Inferior parietal cortex (tissue), 1 donor: ENCODE measurements at regions not wholly inside any gene's neighbourhood (a gene's known extent, or its start where the extent isn't known, plus 50 kb on each side); places are given as distances from the start of the nearest gene placed in this dataset.

Experiments
- DNase-seq: peaks from one replicate; pipeline ENCODE4 v3.0.0-alpha.2; 2016; ENCODE audit errors: extremely low spot score

DNA sequence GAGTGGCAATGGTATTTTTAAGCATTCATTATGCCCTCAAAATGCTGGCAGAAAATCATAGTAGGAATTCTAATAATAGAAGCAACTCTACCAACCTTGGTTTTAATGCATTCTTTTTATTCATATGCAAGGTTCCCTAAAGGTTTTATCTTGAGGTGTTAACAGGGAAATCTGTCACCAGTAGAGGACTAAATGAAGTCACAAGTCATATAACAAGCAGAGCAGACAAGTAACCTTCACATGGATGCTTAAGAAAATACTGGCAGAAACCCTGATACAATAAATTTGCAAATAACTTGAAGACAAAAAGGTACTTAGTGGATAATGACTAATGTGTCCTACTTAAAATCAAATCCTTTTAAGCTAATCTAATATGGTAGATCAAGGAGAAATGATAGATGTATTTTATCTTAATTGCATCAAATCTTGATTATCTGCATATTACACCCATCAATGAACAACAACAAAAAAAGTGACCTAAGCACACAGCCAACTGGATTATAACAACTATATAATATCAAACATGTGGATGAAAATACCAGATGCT, 73.3 kb downstream of the RFC3 start:
- no peak for DNase-seq

DNA sequence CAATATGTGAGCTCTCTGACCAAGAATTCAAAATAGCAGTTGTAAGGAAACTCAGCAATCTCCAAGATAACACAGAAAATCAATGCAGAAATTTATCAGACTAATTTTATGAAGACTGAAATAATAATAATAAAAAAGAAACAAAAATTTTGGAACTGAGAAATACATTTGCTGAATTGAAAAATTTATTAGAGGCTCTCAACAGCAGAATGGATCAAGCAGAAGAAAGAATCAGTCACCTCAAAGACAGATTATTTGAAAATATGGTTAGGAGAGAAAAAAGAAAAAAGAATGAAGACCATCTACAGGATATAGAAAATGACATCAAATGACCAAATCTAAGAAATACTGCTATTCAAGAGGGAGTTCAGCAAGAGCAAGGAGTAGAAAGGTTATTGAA, 75.6 kb downstream of the RFC3 start:
- DNase-seq: no peak

DNA sequence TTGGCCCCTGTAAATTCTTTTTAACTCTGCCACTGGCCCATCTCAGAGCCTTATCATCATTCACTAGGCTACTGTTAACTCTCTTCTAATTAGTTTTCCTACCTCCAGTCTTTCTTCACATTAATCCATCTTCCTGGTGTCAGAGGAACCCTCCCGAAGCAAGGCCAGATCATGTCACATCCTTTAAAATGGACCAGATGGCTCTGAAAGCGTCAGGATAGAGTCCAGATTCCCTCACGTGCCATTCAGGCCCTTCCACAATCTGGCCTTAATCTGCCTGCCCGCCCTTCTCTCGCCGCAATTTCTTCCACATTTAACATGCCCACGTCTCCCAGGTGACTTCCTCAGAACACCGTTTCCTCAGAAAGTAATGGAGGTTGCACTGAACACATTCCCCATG, 86.5 kb downstream of the RFC3 start:
- DNase-seq: no peak

DNA sequence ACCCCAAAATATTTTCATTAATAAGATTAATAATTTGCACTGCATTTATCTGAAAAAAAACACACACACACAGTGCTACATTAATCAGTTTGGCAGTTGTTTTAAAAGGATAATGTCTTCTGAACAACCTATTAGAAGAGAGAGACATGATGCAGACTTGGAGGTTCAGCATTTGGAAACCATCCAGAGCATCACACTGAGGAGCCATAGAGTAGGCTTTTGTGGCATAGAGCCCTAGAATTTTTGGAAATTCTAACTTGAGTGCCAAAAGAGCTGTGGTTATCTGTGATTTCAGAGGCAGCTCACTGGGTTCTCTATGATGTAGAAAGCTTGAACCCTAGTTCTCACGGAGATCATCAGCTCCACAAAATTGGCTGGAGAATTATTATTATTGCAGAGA, 90.2 kb downstream of the RFC3 start:
- no peak for DNase-seq

DNA sequence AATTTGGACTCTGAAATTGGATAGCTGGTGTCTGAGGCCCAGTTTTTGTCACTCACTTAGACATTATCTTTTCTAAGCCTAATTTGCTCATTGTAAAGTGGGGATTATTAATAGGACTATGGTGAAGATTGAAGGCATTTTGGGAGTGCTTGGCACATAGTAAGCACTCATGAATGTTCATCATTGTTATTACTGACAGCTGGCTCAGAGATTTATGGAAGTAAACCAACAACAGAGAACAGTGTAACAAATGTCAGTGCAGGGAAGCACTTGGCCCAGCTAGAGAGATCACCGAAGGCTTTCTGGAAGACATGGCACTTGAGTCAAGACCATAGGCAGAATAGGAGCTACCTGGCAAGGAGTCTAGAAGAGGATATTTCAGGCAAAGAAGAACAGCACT, 92.3 kb downstream of the RFC3 start:
- no peak for DNase-seq

DNA sequence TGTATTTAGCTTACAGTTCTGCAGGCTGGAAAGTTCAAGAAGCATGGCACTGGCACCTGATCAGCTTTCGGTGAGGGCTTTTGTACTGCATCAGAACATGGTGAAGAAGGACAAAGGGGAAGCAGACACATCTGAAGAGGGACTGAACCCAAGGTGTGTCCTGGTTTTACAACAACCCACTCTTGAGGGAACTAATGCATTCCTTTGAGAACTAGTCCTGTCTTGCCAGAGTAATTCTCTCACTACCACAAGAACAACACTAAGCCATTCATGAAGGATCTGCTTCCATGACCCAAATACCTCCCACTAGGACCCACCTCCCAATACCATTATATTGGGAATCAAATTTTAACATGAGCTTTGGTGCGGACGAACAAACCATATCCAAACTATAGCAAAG, 93.6 kb downstream of the RFC3 start:
- no peak for DNase-seq

DNA sequence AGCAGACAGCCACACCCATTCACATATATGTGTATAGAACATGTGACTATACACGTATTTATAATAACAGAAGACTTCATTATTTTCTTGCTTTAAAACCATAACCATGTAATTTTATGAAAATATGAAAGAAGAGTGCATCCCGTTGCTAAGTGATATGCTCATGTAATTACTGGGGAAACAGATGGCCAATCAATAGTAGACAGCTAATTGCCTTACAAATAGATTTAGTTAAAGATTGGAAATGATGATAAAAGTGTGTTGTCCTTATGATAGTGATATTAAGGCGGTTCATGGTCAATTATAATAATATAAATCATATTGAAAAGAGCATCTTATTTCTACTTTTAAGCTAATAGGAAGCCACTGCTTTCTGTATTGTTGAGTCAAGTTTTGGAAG, 95.9 kb downstream of the RFC3 start:
- no peak for DNase-seq

DNA sequence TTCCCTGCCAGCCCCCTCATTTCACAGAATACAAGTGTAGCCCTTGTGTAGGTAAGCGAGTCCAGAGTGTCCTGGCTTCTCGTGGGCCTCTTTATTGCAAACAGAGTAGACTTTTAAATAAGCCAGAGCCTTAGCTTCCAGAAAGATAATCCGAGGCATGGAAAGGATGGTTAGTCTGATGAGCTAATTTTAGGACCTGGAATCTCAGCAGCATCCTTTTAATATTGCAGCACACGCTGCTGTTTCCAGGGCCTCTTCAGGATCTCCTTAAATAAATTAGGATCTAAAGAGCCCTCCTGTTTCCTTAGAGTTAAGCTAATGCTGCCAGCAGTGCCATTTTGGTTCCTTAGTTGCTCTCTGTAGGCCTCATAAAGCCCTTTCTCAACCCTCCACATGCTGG, 99.2 kb downstream of the RFC3 start:
- no peak for DNase-seq

DNA sequence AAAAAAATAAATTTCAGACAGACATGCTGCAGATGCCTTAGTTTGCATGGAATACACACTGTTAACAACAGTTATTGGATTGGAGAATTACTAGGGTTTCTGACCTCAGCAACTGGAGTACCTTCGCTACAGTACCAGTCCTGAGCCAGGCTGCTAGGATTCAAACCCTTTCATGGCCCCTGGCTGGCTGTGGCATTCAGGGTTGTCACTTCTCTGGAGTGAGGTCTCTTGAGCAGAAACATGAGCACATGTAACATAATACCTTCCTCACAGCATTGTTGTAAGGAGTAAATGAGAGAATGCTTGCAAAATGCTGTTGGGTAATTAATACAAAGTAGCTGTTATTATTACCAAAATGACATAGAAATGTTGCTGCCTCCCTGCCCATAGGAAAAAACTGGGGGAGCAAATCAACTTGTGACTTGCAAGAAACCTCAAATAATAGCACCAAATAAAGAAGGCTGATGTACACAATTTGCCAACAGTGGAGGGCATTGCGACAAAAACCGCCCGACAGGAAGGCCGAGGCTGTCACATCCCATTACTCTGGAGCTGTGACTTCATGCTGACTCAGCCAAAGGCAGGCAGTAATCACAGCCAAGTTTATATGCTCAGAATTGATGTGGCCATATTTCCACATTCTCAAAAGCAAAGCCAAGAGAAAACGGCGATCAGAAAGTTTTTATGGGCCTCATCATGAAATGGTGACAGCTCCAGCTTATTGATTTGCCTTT, 100.4 kb downstream of the RFC3 start:
- no peak for DNase-seq

DNA sequence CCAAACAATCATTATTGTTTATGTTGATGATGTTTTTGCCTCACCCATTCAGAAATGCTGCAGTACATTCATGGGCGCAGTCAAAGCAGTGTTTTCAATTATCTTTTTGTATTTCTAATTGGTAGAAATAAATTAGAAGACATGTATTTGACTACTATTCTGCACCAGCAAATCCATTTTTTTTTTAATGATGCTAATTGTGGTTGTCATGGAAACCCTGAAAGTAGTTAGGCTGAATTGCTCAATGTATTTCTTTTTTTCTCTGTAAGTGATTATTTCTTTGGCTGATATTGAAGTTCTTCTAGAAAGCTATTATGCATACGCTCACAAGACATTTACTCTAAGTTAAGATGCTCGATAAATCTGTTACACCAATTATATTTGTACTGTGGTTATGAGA, 101.2 kb downstream of the RFC3 start:
- DNase-seq: no peak

DNA sequence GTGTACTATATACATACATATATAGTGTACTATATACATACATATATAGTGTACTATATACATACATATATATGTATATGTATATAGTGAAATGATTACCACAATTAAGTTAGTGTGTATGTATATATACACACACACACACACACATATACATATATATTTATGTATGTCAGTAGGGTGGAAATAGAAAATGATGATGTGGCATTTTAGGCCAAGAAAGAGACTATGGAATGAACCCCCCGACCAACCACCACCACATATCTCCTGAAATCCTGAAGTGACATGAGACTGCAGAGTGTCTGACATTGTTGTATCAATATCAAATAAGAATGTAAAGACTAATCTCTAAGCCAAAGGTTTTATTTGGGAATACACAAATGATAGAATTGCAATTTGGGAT, 107.6 kb downstream of the RFC3 start:
- DNase-seq: no peak

DNA sequence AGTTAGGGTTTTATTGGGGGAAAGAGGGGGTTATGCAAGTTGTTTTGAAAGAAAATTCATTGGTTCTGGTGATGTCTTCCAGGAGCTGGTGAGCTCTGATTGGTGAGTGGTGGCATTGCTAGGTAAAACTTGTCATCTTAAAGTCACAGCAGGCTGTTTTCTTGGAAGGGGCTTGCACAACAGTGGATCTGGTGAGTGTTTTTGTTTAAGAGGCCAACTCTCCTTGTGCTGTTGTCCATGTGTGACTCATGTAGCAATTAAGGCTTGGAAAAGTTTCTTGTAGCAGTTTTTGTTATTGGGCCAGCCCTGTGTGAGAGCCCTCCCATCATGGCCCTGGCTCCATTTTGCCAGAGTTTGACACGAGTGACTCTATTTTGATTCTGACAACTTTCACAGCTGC, 109.4 kb downstream of the RFC3 start:
- DNase-seq: no peak

DNA sequence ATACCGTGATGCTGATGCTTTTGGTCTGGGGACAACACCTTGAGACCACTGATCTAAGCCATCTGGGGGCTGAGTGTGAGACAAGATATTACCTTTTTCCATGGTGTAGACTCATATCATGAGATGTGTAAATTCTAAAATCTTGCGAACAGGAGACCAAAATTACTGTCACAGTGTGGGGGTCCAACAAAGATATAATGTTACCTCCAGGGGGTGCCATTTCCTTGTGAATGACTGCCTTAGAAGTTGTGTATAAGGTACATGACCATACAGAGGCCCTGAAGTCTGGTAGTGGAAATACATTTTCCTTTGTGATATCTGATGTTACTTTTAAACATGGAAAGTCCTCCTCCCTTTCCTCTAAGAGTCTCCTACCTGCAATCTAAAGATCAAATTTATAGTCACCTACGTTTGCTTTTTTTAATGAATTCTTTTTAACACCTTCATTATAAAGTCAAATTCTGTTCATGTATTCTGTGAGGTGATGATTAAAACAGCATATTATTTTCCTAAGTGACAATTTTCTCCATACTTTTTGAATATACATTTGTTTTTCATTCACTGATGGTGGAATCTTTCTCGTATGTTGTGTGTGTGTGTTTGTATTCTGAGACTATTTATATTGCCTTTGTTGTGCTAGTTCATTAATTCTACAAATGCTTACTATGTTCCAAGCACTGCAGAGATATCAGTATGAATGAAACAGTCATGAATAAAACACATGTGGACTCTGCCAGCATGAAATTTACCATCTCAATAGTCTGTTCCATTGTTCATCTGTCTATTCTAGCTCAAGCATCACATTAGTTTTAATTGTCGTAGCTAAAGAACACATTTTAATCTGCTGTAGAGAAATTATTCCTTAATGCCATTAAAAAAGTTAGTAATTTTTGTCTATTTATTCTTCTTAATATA, 113.7 kb downstream of the RFC3 start:
- peak; percentile 71 for DNase-seq

DNA sequence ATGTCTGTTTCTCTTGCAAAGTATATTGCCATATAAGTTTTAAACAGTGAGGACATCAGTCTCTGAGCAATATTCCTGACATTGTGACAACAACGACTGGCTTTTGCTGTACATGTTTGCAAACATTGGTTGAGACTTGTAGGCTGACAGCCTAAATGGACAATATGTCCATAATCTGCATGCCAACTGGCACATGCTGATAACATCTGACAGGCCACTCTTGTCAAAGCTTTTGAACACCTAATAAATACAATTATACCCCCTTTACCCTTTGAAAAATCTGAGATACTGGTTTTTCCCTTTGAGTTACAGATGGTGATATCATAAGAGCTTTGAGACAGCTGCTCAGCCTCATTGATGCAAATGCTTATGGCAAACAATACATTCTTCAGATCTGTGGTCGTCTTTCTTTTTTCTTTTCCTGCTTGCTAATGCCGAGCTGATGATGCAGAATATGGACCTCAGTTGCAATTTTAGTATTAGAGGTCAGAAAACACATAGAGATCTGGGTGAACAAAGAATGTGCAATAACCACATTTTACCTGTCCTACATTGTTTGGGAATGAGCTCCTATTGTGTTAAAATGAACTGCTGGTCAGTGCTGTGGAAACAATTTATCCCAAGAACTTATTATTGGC, 114.9 kb downstream of the RFC3 start:
- DNase-seq: no peak

DNA sequence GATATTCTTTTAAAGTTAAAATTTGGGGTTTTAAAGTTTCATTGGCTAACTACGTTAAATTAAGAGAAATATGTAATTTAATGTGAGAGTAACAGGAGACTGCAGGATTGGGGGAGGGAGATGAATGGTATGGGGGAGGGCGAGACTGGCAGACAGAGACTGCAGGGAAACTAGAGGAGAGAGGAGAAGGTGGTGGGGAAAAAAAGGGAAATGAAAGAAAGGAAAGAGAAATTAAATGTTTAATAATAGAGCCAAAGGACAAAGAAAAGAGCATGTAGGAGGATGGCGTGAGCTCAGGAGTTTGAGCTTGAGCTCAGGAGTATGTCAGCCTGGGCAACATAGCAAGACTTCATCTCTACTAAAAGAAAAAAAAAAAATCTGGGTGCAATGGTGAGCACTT, 115.9 kb downstream of the RFC3 start:
- DNase-seq: no peak

DNA sequence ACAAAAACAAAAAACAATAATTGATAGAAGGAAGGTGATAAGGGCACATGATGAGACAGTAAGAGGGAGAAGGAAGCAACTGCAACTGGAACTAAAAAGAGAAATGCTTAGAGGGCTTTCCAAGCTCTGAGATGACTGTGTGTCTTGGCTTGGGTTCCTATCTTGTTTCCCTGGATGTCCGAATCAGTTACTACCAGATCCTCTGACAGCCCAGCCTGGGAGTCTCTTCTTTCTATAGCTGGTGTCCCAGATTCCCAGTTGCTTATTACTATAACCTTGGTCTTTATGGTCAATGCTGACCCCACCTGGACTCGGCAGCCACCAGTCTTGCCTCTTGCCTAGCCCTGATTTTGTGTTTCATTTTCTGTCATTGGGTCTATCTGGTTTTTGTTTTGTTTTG, 116.4 kb downstream of the RFC3 start:
- DNase-seq: no peak

DNA sequence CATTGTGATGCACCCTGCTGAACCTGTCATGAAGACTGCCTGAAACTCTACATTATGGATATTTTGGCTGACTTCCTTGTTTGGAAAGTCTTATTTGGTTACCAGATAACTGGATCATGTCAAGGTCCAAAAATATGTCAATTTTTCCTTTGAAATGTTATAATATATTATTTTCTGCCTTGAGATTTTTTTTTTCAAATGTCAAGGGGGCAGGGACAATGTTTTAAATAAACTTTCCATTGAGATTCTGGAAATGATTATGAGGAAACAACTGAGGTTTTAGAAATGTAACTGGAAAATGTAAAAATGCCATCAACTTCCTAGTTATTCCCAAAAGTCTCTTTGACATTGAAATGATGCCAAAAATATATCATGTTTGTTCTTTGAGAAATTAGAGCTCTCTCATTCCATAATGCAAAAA, 117.0 kb downstream of the RFC3 start:
- no peak for DNase-seq

DNA sequence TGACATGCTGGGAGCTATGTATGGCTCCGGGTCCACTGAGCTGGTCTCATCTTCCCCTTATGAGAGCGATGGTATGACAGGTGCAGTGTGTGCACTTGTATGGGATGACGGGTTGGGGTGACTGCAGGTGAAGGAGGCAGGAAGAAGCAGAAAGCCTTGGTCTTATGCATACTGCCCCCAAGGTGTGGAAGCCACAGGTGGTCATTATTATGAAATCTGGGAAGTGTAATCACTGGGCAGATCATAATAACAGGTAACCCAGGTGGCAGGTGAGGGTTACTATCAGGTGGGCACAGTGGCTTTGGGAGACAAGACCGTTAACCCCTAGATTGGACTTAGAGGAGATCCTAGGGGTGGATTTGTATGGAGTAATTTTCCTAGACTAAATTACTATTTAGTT, 118.0 kb downstream of the RFC3 start:
- DNase-seq: no peak

DNA sequence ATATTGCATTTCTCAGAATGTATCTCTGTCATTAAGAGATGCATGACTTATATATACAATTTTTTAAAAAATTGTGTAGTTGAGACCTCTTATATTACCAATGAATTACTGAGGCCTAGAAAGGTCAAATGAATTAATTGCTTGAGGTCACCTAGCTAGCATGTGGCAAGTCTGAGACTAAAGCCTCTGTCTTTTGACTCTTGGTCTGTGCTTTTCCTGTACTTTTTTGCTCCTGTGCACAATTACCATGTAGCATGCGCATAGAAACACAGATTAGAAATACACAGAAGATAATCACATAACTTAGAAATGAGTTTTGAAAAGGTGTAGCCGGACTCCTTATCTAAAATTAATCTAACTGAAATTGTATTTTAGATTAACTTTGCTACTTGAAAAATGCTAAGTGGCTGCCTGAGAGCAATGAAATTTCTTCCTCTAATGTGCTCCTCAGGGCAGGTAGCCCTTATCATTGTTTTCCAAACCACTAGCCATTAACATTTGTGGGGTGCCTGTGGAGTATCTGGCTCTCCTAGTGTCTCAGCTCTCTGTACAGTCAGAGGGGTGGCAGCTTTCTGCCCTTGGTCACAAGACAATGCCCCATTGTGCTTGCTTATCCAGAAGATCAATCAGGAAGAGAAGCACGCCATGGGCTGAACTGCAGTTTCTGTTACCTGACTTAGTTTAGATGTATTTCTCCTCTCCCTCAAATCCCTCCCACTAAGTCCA, 119.6 kb downstream of the RFC3 start:
- DNase-seq: no peak

DNA sequence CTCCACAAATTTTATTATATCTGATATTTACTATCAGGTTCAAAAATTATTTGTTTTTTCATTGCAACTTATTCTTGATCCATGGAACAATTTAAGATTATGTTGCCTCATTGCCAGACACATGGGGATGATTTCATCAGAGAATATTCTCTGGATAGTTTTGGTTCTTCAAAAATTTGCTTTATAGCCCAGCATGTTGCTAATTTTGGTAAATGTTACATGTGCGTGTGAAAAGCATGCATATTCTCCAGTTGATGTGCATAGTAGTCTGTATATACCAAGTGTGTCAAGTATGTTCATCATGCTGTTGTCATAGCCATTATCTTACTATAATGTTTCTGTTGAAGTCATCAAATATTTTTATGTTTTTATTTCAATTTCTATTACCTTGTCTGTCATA, 122.3 kb downstream of the RFC3 start:
- no peak for DNase-seq

DNA sequence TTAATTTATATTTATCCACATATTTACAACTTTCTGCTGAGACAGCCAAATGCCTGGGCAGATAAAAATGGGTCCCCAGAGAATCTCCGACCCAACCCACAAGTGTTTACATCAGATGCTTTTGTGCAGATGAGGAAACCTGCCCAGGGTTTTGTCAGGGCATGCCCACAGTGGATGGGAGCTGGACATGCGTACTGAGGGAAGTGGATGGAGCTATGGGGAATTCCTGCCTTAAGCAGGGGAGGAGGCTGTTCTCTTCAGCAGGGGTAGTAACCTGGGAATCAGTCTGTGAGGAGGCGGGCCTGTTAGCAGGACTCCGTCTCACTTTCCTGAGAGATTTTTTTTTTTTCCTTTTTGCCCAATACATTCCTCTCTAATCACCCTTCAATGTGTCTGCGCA, 122.9 kb downstream of the RFC3 start:
- DNase-seq: no peak

DNA sequence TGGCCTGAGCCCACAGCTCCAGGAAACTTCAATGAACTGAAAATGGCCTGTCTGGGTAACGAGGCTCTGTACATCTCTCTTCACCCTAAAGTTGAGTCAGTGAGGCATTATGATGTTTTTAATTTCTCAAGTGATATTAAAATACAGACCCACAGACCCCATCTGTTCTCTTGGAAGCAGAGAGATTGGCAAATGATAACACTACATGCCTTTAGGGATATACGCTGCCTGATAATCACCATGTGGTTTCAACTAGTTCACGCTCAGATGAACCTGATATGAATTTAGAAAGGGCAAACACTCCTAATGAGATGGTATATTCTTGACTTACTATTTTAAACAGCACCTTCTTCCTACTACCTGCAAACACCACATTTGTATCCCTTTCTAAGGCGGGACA, 127.5 kb downstream of the RFC3 start:
- no peak for DNase-seq
